22Rv1 (cell line): ENCODE measurements at regions not wholly inside any gene's neighbourhood (a gene's known extent, or its start where the extent isn't known, plus 50 kb on each side); places are given as distances from the start of the nearest gene placed in this dataset.

Experiments used
- H3K27ac ChIP-seq: fragments of 450-650 bp; 2 replicates; pipeline ENCODE4 v1.5.1; 2017
- CTCF ChIP-seq: fragments of 450-650 bp; IDR thresholded peaks from 2 replicates; pipeline ENCODE4 v1.5.1; 2017; ENCODE audit warnings: mild to moderate bottlenecking
- ZFX ChIP-seq: fragments of 450-650 bp; IDR thresholded peaks from 2 replicates; pipeline ENCODE4 v1.6.1; 2017; ENCODE audit warnings: antibody characterized with exemption, borderline replicate concordance

GRCh38 chr2:215841175-215841816, 172.1 kb downstream of the MREG start:
- H3K27ac ChIP-seq = no peak overlapping the region
- TF ChIP-seq CTCF (no peak), ZFX (no peak)

- no peak overlapping the region for H3K27ac ChIP-seq
- TF ChIP-seq ZFX (no peak), CTCF (no peak)
Observed at GRCh38 chr2:215839816-215840215, 173.5 kb downstream of the MREG start.

- H3K27ac ChIP-seq = no peak overlapping the region
Observed at GRCh38 chr2:215839309-215839708, 174.0 kb downstream of the MREG start.

GRCh38 chr2:215836881-215837280, 176.5 kb downstream of the MREG start:
- TF ChIP-seq ZFX (no peak), CTCF (no peak)
- H3K27ac ChIP-seq = no peak overlapping the region

More at GRCh38 chr2:215839309-215839708, 174.0 kb downstream of the MREG start:
- TF ChIP-seq ZFX (no peak), CTCF (no peak)

GRCh38 chr2:215835657-215836056, 177.7 kb downstream of the MREG start:
- peak overlapping the region; percentile 61 for H3K27ac ChIP-seq
- TF ChIP-seq CTCF = no peak
- no peak for TF ChIP-seq ZFX

- TF ChIP-seq CTCF (no peak), ZFX (no peak)
- peak overlapping the region; percentile 61 for H3K27ac ChIP-seq
Observed at GRCh38 chr2:215835231-215835630, 178.1 kb downstream of the MREG start.

GRCh38 chr2:215833531-215834162, 179.7 kb downstream of the MREG start:
- H3K27ac ChIP-seq = peak overlapping the region; percentile 31; the same call in 1 of the 2 replicates
- TF ChIP-seq CTCF (no peak), ZFX (no peak)
